ENCODE measurements at regions not wholly inside any gene's neighbourhood (a gene's known extent, or its start where the extent isn't known, plus 50 kb on each side); places are given as distances from the start of the nearest gene placed in this dataset.

DNA sequence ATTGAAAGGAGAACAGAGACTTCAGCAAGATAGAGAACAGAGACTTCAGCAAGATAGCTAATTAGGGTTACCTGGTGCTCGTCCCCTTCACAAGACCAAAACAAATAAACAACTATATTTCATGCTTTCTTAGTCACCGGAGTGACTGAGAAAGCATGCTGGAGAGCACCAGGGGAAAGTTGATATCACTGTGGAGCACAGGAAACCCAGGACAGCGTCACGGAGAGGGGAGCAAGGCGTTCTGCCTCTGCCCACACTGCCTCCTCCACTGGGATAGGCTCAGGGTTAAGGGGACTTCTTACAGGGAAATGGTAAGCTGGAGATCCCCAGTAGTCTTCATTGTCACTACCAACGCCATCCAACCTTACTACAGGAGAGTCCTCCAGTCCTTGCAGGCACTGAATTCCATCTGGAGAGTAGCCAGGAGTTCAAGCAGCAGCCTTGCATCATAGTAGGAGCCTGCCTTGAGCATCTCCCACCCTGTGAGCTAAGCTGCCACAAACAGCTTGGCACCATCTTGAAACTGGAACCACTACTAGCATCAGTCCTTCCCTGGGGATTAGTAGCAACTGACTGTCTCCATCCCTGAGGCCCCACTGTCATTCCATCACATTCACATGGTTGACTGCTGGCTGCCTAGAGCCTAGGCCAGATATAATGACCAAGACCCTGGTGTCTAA is 239.4 kb downstream of the PLPP3 start:
- ChIA-PET POLR2A (interaction anchor here (0.6 kb wide), 1 partner anchor 494 kb away, joined by 4 read pairs; no protein-coding TSS in a partner anchor), CTCF (ENCODE audit: unreplicated experiment) (no interaction called here)
- no peaks in the 10 kb centered on the region for H4K20me1 ChIP-seq (ENCODE audit: insufficient read depth, low read length)
- no peak overlapping the region for H2AFZ ChIP-seq (ENCODE audit: low read length)
- no peak for TF ChIP-seq EZH2phosphoT487 (IDR thresholded peaks at IDR 0.05; ENCODE audit: borderline replicate concordance, low read depth, low read length)
- TF ChIP-seq, protein P1, sequence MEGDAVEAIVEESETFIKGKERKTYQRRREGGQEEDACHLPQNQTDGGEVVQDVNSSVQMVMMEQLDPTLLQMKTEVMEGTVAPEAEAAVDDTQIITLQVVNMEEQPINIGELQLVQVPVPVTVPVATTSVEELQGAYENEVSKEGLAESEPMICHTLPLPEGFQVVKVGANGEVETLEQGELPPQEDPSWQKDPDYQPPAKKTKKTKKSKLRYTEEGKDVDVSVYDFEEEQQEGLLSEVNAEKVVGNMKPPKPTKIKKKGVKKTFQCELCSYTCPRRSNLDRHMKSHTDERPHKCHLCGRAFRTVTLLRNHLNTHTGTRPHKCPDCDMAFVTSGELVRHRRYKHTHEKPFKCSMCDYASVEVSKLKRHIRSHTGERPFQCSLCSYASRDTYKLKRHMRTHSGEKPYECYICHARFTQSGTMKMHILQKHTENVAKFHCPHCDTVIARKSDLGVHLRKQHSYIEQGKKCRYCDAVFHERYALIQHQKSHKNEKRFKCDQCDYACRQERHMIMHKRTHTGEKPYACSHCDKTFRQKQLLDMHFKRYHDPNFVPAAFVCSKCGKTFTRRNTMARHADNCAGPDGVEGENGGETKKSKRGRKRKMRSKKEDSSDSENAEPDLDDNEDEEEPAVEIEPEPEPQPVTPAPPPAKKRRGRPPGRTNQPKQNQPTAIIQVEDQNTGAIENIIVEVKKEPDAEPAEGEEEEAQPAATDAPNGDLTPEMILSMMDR (conservative IDR thresholded peaks at IDR 0.05; ENCODE audit: low read length): no peak
- no peak overlapping the region for H3K4me3 ChIP-seq (ENCODE audit: low read depth, low read length, poor library complexity, severe bottlenecking)
- H3K4me2 ChIP-seq (ENCODE audit: low read length): no peak overlapping the region
- no peaks in the 10 kb centered on the region for H3K4me1 ChIP-seq (ENCODE audit: insufficient read depth, low read length, poor library complexity, severe bottlenecking)
- no peaks in the 10 kb centered on the region for H3K79me2 ChIP-seq (ENCODE audit: insufficient read depth, low read depth, low read length)
- no peaks in the 10 kb centered on the region for H3K36me3 ChIP-seq (ENCODE audit: insufficient read depth, low read length)
- DNase-seq (ENCODE audit: low spot score): no peak
- intact Hi-C loops (cut with micrococcal nuclease; ENCODE audit: unreplicated experiment): no loop called here
- H3K9me2 ChIP-seq (ENCODE audit: insufficient read depth, low read length): no peaks in the 10 kb centered on the region
- no peaks in the 10 kb centered on the region for H3K9me3 ChIP-seq (ENCODE audit: low read length)
- no TSS peak for BruUV-seq (replicated peaks)
- H3K27ac ChIP-seq (ENCODE audit: low read depth, low read length, poor library complexity, severe bottlenecking): no peak overlapping the region

DNA sequence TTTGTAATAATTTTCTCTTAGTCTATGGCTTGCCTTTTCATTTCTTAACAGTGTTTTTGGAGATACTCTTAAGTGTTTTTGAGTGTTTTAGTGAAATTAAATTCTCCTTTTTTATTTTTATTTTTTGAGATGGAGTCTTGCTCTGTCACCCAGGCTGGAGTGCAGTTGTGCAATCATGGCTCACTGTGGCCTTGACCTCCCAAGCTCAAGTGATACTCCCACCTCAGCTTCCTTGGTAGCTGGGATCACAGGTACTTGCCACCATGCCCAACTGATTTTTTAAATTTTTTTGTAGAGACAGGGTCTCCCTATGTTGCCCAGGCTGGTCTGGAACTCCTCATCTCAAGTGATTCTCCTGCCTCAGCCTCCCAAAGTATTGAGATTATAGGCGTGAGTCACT is 240.3 kb downstream of the PLPP3 start:
- POLR2A ChIA-PET: no interaction called here
- Histone ChIP-seq H3K4me1 (ENCODE audit: insufficient read depth, low read length, poor library complexity, severe bottlenecking) (no peaks in the 10 kb centered on the region), H3K36me3 (ENCODE audit: insufficient read depth, low read length) (no peaks in the 10 kb centered on the region), H3K27ac (ENCODE audit: low read depth, low read length, poor library complexity, severe bottlenecking) (no peak overlapping the region), H3K79me2 (ENCODE audit: insufficient read depth, low read depth, low read length) (no peaks in the 10 kb centered on the region), H3K9me3 (ENCODE audit: low read length) (no peaks in the 10 kb centered on the region), H3K4me3 (ENCODE audit: low read depth, low read length, poor library complexity, severe bottlenecking) (no peak overlapping the region), H3K9me2 (ENCODE audit: insufficient read depth, low read length) (no peaks in the 10 kb centered on the region), H2AFZ (ENCODE audit: low read length) (no peak overlapping the region), H4K20me1 (ENCODE audit: insufficient read depth, low read length) (no peaks in the 10 kb centered on the region), H3K4me2 (ENCODE audit: low read length) (no peak overlapping the region)
- no TSS peak for BruUV-seq (replicated peaks)
- TF ChIP-seq, protein P1 (conservative IDR thresholded peaks at IDR 0.05; ENCODE audit: low read length): no peak
- TF ChIP-seq EZH2phosphoT487 (IDR thresholded peaks at IDR 0.05; ENCODE audit: borderline replicate concordance, low read depth, low read length): no peak
- no peak for DNase-seq (ENCODE audit: low spot score)
- intact Hi-C loops (cut with micrococcal nuclease; ENCODE audit: unreplicated experiment): no loop called here
- CTCF ChIA-PET (ENCODE audit: unreplicated experiment): no interaction called here

DNA sequence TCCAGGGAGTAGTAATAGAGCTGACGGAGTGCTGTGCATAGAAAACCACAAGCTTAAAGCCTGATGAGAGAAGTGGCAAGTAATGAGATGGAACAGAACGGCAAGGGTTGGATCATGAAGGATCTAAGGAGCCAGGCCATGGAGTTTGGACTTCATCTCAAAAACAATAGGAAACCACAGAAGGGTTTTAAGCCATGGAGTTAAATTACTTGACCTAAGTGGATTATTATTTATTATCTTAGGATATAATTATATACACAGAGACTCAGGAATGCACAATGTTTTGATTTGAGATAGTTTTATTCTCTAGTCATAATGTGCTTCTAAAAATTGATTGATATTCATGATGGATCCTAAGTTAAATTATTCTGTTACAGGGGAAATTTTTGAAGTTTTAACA is 242.4 kb downstream of the PLPP3 start:
- TF ChIP-seq EZH2phosphoT487 (IDR thresholded peaks at IDR 0.05; ENCODE audit: borderline replicate concordance, low read depth, low read length): no peak
- TF ChIP-seq, protein P1 (conservative IDR thresholded peaks at IDR 0.05; ENCODE audit: low read length): no peak
- BruUV-seq (replicated peaks): no TSS peak
- no peak for DNase-seq (ENCODE audit: low spot score)
- intact Hi-C loops (cut with micrococcal nuclease; ENCODE audit: unreplicated experiment): no loop called here
- ChIA-PET CTCF (ENCODE audit: unreplicated experiment) (no interaction called here), POLR2A (interaction anchor here (0.6 kb wide), 2 partner anchors 323 to 1157 kb away, joined by 3 read pairs; no protein-coding TSS in a partner anchor)
- Histone ChIP-seq H3K9me3 (ENCODE audit: low read length) (no peaks in the 10 kb centered on the region), H3K79me2 (ENCODE audit: insufficient read depth, low read depth, low read length) (no peaks in the 10 kb centered on the region), H3K9me2 (ENCODE audit: insufficient read depth, low read length) (no peaks in the 10 kb centered on the region), H3K4me1 (ENCODE audit: insufficient read depth, low read length, poor library complexity, severe bottlenecking) (no peaks in the 10 kb centered on the region), H3K36me3 (ENCODE audit: insufficient read depth, low read length) (no peaks in the 10 kb centered on the region), H4K20me1 (ENCODE audit: insufficient read depth, low read length) (no peaks in the 10 kb centered on the region), H3K4me3 (ENCODE audit: low read depth, low read length, poor library complexity, severe bottlenecking) (no peak overlapping the region), H2AFZ (ENCODE audit: low read length) (no peak overlapping the region), H3K27ac (ENCODE audit: low read depth, low read length, poor library complexity, severe bottlenecking) (no peak overlapping the region), H3K4me2 (ENCODE audit: low read length) (no peak overlapping the region)
